ENCODE measurements at regions not wholly inside any gene's neighbourhood (a gene's known extent, or its start where the extent isn't known, plus 50 kb on each side); places are given as distances from the start of the nearest gene placed in this dataset.
A peak's percentile ranks its signal among the peaks of the same experiment; 100 is the strongest.

- Histone ChIP-seq H3K27ac (no peak overlapping the region), H3K27me3 (no peaks in the 10 kb centered on the region)
- TF ChIP-seq CTCF (IDR thresholded peaks at IDR 0.05; ENCODE audit: low read depth, low read length): no peak
These were observed 73.9 kb upstream of the HK2 start for GRCh38 chr2:74759986-74760385.

DNA sequence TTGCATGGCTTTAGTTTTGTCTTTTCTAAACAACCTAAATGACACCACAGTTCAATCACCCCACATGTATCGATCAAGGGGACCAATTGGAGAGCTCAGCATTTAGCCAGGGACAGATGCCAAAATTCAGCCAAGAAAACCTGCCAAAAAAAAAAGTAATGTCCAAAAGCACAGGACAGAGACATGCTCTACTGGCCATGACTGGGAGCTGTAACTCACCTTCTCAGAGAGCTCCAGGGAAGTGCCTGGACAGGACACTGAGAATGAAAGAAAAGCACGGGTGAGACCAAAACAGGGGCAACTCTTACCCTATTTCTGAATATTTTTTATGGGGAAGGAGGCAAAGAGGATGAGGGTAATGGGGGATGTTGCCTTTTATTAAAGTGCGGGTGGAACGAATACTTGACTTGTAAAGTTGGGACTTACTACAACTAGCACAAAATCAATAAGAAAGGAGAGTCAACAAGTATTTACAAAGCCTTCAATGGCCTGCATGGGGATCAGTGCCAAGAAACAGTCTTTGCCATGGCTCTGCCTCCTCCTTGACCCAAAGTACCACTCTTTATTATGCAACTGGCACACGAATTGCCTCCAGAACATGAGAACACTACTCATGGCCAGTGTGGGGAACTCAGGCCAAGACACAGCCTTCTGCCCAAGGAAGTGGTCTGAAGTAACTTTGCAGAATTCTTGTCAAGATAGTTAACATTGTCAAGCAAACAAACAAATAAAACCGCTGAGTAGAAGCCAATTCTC, 72.9 kb upstream of the HK2 start:
- no peak for TF ChIP-seq CTCF (IDR thresholded peaks at IDR 0.05; ENCODE audit: low read depth, low read length)
- Histone ChIP-seq H3K4me3 (no peak overlapping the region), H3K27me3 (no peaks in the 10 kb centered on the region)

More at GRCh38 chr2:74759986-74760385, 73.9 kb upstream of the HK2 start:
- DNase-seq (ENCODE audit: low read depth in 1 of 2, low spot score in 1 of 2): no peak
- H3K4me3 ChIP-seq: no peak overlapping the region
- no peaks in the 10 kb centered on the region for H3K9me3 ChIP-seq (ENCODE audit: low read depth)
- no peaks in the 10 kb centered on the region for H3K4me1 ChIP-seq (ENCODE audit: low read depth)
- no peaks in the 10 kb centered on the region for H3K36me3 ChIP-seq

DNA sequence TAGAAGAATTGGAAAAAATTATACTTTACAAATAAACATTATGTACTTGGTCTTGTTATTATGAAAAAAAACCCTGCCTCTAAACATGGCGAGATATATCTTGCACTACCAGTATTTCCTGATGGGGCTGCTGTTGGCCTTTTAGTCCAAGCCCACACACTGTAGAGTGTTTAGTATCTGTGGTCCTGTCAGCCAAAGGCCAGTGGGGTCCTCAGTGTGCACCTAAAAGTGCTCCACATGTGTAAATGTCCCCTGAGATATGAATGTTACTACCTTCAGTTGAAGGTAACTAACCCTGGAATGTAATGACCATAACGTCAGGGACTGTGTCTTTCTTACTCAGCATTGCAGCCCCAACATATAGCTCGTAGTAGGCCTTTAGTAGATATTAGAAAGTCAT, 71.1 kb upstream of the HK2 start:
- TF ChIP-seq CTCF (IDR thresholded peaks at IDR 0.05; ENCODE audit: low read depth, low read length): peak; percentile 9
- H3K27ac ChIP-seq: no peak overlapping the region
- H3K4me1 ChIP-seq (ENCODE audit: low read depth): peaks cover 6% of the 10 kb centered on the region
- DNase-seq (ENCODE audit: low read depth in 1 of 2, low spot score in 1 of 2): peak; percentile 21 to 61
- no peaks in the 10 kb centered on the region for H3K36me3 ChIP-seq
- H3K27me3 ChIP-seq: no peaks in the 10 kb centered on the region
- no peaks in the 10 kb centered on the region for H3K9me3 ChIP-seq (ENCODE audit: low read depth)
- no peak overlapping the region for H3K4me3 ChIP-seq

More for the DNA sequence above, 72.9 kb upstream of the HK2 start:
- no peaks in the 10 kb centered on the region for H3K36me3 ChIP-seq
- no peaks in the 10 kb centered on the region for H3K9me3 ChIP-seq (ENCODE audit: low read depth)
- no peak overlapping the region for H3K27ac ChIP-seq
- no peak for DNase-seq (ENCODE audit: low read depth in 1 of 2, low spot score in 1 of 2)
- no peaks in the 10 kb centered on the region for H3K4me1 ChIP-seq (ENCODE audit: low read depth)

- H3K4me1 ChIP-seq (ENCODE audit: low read depth): peaks cover 17% of the 10 kb centered on the region
- TF ChIP-seq CTCF (IDR thresholded peaks at IDR 0.05; ENCODE audit: low read depth, low read length): no peak
- H3K4me3 ChIP-seq: no peak overlapping the region
- peak in 1 of 2 donors; percentile 70 for DNase-seq (ENCODE audit: low read depth in 1 of 2, low spot score in 1 of 2)
- no peaks in the 10 kb centered on the region for H3K9me3 ChIP-seq (ENCODE audit: low read depth)
- no peaks in the 10 kb centered on the region for H3K36me3 ChIP-seq
- H3K27ac ChIP-seq: no peak overlapping the region
- H3K27me3 ChIP-seq: no peaks in the 10 kb centered on the region
These were observed 69.9 kb upstream of the HK2 start for GRCh38 chr2:74763962-74764428.

GRCh38 chr2:74764429-74765272, 69.3 kb upstream of the HK2 start:
- peak in 1 of 2 donors; percentile 78 for DNase-seq (ENCODE audit: low read depth in 1 of 2, low spot score in 1 of 2)
- no peak overlapping the region for H3K27ac ChIP-seq
- no peak for TF ChIP-seq CTCF (IDR thresholded peaks at IDR 0.05; ENCODE audit: low read depth, low read length)
- peaks cover 19% of the 10 kb centered on the region for H3K4me1 ChIP-seq (ENCODE audit: low read depth)
- H3K36me3 ChIP-seq: no peaks in the 10 kb centered on the region
- H3K27me3 ChIP-seq: no peaks in the 10 kb centered on the region
- no peaks in the 10 kb centered on the region for H3K9me3 ChIP-seq (ENCODE audit: low read depth)
- H3K4me3 ChIP-seq: no peak overlapping the region

Measured in cardiac muscle cell (in vitro differentiated cells and primary cell).